ENCODE measurements at regions not wholly inside any gene's neighbourhood (a gene's known extent, or its start where the extent isn't known, plus 50 kb on each side); places are given as distances from the start of the nearest gene placed in this dataset.

- H3K27ac ChIP-seq (ENCODE audit: low read depth, low read length), result no peak overlapping the region
- no peak overlapping the region for H3K4me3 Mint-ChIP-seq (ENCODE audit: unreplicated experiment)
- H3K36me3 ChIP-seq (ENCODE audit: insufficient read depth, low read length), result no peaks in the 10 kb centered on the region
- H3K4me3 ChIP-seq (ENCODE audit: insufficient read depth, low read depth, low read length), result no peak overlapping the region
- no peaks in the 10 kb centered on the region for H3K4me1 ChIP-seq (ENCODE audit: insufficient read depth, low read length)
- peaks cover 1% of the 10 kb centered on the region for H3K27me3 Mint-ChIP-seq (ENCODE audit: low read depth, unreplicated experiment)
- no peaks in the 10 kb centered on the region for H3K9me3 Mint-ChIP-seq (ENCODE audit: unreplicated experiment)
- no peaks in the 10 kb centered on the region for H3K4me1 Mint-ChIP-seq (ENCODE audit: low read depth, unreplicated experiment)
- H4K20me1 ChIP-seq (ENCODE audit: insufficient read depth, low read length), result no peaks in the 10 kb centered on the region
- no peaks in the 10 kb centered on the region for H3K36me3 Mint-ChIP-seq (ENCODE audit: low read depth, unreplicated experiment)
- no peak overlapping the region for H3K4me2 ChIP-seq (ENCODE audit: low read length)
- H3K79me2 ChIP-seq (ENCODE audit: insufficient read depth, low read length), result no peaks in the 10 kb centered on the region
- no peak overlapping the region for H2AFZ ChIP-seq (ENCODE audit: low read depth, low read length)
- H3K27me3 ChIP-seq (ENCODE audit: insufficient read depth, low read length), result no peaks in the 10 kb centered on the region
- H3K9me3 ChIP-seq (ENCODE audit: insufficient read depth, low read depth, low read length), result no peaks in the 10 kb centered on the region
- H3K9ac ChIP-seq (ENCODE audit: low read length), result no peak overlapping the region
- TF ChIP-seq EZH2 (IDR thresholded peaks at IDR 0.05; ENCODE audit: insufficient read depth, low read length) (no peak), CTCF (IDR thresholded peaks at IDR 0.05; ENCODE audit: insufficient read depth, low read depth, low read length) (no peak)
- DNase-seq (ENCODE audit: low read depth) (no peak), FAIRE-seq (no peak)
- H3K27ac Mint-ChIP-seq (ENCODE audit: unreplicated experiment), result no peak overlapping the region
These were observed 851.0 kb downstream of the DIAPH3 start for GRCh38 chr13:59312776-59313175.

- peak; percentile 14 for DNase-seq (ENCODE audit: low read depth)
- no peaks in the 10 kb centered on the region for H3K36me3 Mint-ChIP-seq (ENCODE audit: low read depth, unreplicated experiment)
These were observed 845.3 kb downstream of the DIAPH3 start for GRCh38 chr13:59318320-59318930.

More at GRCh38 chr13:59318320-59318930, 845.3 kb downstream of the DIAPH3 start:
- Histone ChIP-seq H3K27me3 (ENCODE audit: insufficient read depth, low read length) (no peaks in the 10 kb centered on the region), H4K20me1 (ENCODE audit: insufficient read depth, low read length) (no peaks in the 10 kb centered on the region), H2AFZ (ENCODE audit: low read depth, low read length) (no peak overlapping the region), H3K4me2 (ENCODE audit: low read length) (no peak overlapping the region), H3K36me3 (ENCODE audit: insufficient read depth, low read length) (no peaks in the 10 kb centered on the region), H3K4me1 (ENCODE audit: insufficient read depth, low read length) (no peaks in the 10 kb centered on the region), H3K27ac (ENCODE audit: low read depth, low read length) (no peak overlapping the region), H3K9ac (ENCODE audit: low read length) (no peak overlapping the region), H3K9me3 (ENCODE audit: insufficient read depth, low read depth, low read length) (no peaks in the 10 kb centered on the region), H3K4me3 (ENCODE audit: insufficient read depth, low read depth, low read length) (no peak overlapping the region), H3K79me2 (ENCODE audit: insufficient read depth, low read length) (no peaks in the 10 kb centered on the region)
- no peak for FAIRE-seq
- H3K9me3 Mint-ChIP-seq (ENCODE audit: unreplicated experiment), result no peaks in the 10 kb centered on the region
- TF ChIP-seq EZH2 (IDR thresholded peaks at IDR 0.05; ENCODE audit: insufficient read depth, low read length) (no peak), CTCF (IDR thresholded peaks at IDR 0.05; ENCODE audit: insufficient read depth, low read depth, low read length) (peak; percentile 85)
- H3K27ac Mint-ChIP-seq (ENCODE audit: unreplicated experiment), result no peak overlapping the region
- no peak overlapping the region for H3K4me3 Mint-ChIP-seq (ENCODE audit: unreplicated experiment)
- no peaks in the 10 kb centered on the region for H3K4me1 Mint-ChIP-seq (ENCODE audit: low read depth, unreplicated experiment)
- peaks cover 1% of the 10 kb centered on the region for H3K27me3 Mint-ChIP-seq (ENCODE audit: low read depth, unreplicated experiment)
